Islet precursor cell (in vitro differentiated cells): ENCODE measurements at regions not wholly inside any gene's neighbourhood (a gene's known extent, or its start where the extent isn't known, plus 50 kb on each side); places are given as distances from the start of the nearest gene placed in this dataset.

Source experiments
- DNase-seq: peaks from one replicate; pipeline ENCODE4 v3.0.0-alpha.2; 2018

DNA sequence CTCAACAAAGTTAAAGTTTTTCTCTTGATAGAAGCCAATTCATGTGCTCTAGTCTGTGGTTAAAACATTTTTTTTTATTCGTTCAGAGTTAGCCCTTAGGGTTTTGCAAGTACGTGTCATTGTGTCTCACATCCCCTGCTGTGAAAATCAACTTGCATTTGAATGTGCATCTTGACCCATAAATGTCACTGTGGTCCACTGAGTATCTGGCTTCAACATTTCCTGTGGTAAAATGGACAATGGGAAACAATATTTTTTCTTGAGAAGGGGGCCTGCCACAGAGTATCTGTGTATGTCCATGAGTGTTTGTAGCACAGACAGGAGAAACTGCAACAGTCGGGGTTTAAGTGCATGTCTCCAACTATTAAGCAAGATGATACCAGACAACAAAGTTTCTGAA is 554.8 kb upstream of the TENM3 start:
- no peak for DNase-seq

DNA sequence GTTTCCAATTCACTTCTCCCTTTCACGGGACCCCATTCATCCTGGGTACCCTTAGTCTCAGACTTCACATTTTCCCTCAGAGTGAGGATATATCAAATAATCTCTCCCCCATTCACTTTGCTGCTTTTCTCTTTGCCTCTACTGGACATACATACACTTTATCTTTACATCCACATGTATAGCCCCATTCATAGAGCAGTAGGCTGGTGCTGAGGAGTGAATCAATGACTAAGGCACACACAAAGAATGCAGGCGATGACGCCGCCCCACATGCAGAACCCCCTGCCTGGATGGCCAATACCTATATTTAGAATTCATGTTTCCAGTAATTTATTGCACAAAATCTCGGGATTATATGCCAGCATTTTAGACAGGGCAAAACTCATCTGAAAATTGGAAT is 554.3 kb upstream of the TENM3 start:
- DNase-seq: no peak

DNA sequence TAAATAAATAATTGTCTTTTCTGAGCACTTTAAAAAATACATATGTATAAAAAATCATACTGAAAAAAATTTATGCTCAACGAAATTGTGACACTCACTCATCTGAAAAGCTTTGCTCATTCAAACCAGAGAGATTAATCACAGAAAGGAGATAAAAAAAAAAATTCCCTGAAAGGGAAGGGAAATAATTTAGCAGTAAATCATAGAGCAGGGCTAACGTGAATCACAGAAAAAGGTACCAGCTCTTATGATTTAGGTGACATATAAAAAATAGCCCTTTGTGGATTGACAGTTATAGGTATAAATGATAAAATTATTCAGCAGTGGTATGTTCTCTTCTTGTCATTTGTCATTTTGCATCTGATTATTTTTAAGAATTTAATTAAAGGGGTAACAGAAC is 552.7 kb upstream of the TENM3 start:
- DNase-seq: no peak

DNA sequence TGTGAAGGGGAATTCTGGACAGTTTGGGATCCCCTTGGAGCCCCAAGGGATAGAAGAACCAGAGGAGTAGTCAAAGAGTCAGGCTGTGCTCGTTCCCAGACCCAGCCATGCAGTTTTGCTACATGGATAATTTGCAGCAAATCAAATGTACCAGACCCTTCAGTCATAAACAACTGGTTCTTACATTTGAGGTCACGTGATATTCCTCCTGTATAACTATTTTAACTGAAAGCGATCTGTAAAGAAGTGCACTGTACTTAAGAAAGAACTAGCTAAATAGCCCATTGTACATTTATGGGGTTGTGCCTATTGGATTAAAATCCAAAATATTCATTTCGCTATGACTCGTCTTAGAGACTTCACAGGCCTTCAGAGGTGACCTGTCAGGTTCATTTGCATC is 550.2 kb upstream of the TENM3 start:
- DNase-seq: no peak

DNA sequence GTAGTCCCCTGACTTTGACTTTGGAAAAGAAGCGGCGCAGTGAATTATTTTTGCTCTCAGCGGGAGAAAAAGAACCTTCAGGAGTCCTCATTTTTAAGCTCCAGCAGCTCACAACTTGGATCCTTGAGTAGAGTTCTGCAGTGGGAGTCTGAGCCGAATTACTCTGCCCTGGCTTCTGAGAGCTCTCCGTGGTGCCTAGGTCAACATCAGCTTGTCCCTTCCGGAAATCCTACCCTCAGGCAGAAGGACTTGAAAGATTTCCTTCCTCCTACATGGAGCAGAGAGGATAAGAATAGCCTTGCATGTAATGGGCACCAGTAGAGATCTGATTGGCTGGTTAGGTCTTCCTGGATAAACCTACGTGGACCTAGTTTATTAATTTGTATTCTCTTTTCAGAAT is 549.7 kb upstream of the TENM3 start:
- no peak for DNase-seq

DNA sequence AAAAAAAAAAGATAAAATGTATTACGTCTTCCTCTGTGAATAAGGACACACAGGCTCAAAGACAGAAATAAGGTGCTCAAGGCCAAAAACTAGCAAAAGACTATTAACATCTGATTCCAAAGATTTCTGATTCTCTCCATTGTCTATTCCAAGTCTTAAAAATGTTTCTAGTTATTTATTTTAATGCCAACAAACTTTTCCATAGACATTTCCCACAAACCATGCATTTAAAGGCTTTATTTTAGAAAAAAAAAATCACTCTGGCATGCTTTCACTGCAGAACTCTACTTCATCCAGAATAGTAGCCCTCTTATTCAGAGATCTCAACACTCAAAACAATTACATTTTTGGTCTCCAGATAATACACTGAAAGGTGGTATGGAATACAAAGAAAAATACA is 545.0 kb upstream of the TENM3 start:
- DNase-seq: no peak

DNA sequence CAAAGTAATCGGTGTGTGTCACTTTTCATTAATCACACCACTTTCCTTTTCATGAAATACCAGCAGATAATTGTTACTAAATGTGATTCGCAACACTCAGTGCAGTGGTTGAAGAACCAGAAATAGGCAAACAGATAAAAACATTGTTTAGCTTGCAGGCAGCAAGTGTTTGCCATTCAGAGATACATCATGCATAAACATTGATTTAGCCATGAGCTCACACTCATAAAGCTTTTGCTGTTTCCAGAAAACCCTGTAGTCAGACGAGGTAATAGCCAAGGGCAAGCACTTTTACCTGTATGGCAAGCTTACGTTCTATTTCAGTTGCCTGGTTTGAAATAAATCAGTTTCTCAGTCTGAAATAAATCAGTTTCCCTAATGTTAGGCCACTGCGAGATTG is 542.0 kb upstream of the TENM3 start:
- DNase-seq: no peak

DNA sequence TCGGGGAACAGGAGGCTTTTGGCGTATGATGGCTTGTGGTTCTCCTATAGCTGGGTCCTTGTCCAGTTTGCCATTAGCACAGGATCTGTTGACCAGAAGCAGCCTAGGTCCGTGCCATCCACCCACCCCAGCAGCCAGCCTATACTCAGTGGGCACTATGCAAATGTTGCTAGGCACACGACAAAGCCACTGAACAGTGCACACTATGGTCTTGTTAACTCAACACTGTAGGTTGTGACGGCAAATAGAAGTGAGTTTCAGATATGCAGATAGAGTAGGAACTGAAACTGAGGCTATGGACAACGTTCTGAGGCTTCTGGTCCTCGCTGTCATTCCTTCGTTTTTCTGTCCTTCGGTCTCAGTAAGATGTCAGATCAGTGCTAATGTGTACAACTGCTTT is 541.3 kb upstream of the TENM3 start:
- no peak for DNase-seq

DNA sequence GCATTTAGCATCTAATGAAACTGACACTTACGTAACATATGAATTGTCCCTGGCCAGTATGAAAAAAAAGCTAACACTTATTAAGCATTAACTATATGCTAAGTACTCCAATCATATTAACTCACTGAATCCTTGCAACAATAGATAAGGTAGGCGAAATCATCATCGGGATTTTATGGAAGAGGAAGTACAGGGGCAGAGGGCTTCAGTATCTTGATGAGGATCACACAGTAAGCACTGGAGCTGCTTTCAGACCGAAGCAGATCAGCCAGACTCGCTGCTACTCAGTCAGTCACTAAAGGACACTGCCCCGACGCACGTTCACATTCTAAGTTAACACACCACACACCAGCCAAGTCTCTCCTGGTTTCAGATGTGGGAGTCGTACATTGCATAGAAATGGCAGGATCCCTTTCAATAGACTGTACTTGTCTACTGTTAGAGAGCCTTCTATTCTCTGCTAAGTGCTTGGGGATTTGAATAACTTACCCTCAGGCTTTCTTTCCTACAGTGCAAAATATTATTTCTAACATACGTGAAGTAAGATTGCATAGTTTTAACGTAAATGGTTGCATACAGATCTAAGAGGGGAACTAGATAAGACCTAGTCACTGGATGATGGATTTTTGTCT is 540.2 kb upstream of the TENM3 start:
- no peak for DNase-seq

DNA sequence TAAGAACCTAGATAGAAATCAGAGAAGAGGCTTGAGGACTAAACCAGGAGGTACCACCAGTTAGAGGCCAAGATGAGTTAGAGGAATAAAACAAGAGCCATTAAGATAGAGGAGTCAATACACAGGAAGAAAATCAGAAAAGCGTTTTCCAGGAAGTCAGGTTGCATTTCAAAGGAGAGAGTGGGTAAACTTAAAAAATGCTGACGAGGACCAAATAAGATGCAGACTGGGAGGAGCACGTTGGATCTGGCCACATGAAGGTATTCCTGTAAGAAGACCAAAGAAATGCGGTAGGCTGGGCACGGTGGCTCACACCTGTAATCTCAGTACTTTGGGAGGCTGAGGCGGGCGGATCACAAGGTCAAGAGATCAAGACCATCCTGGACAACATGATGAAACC is 533.1 kb upstream of the TENM3 start:
- no peak for DNase-seq

DNA sequence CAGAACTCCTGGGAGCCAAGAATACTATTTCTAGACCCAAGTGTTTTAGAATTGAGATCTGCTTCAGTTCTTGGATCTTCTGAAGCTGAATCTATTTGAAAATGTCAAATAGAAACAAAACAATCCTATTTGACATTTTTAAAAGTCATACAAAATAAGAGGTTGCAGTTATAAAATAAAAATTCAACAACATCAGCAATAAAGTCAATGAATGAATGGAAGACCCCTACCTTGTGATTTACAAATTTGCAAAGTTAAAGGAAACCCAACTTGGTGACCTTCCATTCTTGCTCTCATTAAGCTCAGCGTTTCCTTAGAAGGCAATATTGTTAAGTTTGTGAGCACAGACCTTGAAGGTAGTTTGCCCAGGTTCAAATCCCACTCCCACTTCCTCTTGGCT is 531.8 kb upstream of the TENM3 start:
- DNase-seq: no peak

DNA sequence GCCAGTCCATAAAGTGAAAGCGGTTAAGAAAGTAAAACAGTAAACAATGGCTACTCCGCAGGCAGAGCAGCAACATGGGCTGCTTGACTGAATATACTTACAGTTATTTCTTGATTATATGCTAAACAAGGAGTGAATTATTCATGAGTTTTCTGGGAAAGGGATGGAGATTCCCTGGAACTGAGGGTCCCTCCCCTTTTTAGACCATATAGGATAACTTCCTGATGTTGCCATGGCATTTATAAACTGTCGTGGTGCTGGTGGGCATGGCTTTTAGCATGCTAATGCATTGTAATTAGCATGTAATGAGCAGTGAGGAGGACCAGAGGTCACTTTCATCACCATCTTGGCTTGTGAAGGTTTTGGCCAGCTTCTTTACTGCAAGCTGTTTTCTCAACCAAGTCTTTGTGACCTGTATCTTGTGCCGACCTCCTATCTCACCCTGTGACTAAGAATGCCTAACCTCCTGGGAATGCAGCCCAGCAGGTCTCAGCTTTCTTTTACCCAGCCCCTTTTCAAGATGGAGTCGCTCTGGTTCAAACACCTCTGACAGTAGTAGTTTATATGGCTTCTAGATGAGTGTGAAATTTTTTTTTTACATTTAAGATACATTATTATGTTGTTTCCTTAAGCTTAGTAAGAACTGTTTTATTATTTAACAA is 514.8 kb upstream of the TENM3 start:
- peak; percentile 63 for DNase-seq

DNA sequence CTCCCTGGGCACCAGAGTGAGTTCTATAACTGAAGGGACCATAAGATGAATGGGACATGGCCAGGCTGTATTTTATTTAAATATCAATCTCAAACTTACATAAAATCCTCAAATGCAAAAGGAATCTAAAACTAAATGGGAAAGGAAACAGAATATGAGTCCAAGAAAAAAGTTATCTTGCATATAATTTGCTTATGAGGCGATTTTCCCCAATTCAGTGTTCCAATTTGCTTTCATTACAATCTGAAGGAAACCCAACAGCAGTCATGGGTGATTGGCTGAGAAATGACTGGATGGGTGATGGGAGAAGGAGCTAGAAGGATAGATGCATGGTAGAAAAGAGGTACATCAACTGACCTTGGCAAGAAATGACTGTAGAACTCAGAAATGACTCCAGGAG is 511.3 kb upstream of the TENM3 start:
- no peak for DNase-seq

DNA sequence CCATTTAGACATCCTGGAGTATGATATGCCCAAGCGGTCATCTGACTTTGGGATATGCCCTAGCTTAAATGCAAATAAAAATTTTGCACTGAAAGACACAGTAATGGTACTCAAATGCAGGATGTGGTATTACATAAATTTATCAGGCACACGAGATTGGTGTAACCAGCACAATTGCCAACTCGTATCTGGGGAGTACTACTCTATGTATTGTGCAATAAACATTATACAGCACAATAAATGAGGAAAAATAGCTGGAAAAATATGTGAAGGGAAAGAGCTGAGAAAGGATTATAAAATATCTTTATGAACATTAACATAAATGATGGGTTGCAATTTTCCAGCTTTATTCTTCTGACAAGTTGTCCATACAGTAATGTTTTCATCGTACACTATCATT is 505.5 kb upstream of the TENM3 start:
- no peak for DNase-seq

DNA sequence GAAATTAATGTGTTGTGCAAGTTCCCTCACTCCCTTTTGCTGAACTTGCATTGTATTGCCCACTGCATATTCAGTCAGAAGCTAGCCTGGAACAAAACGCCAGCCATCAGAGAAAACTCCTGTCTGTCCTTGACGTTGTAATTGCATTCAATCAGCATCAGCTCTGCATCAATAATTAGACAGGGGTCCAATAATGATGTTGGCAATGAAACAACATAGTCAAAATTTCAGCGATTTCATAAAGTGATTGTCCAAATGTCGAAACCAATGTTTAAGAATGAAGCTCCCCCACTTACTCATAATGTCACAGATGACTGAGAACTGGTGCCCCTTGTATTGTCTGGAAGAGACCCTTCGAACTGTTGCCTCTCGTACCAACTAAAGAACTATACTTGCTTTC is 504.2 kb upstream of the TENM3 start:
- DNase-seq: no peak

DNA sequence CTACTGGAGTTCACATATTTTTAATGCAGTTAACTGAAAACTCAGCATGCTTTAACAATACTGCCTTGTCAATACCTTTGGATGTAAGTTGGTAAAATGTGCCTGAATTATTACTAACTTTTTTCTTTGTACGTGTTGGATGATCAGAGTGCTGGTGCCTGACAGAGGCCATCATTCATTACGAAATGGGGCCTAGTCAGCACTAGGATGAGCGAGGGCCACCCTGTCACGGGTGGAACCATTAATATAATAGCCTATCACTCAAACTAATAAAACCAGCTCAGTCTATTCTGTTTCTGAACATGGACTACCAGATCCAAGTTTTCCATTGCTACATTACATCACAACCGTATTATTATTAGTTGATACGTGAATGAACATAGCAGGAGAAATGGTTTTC is 501.7 kb upstream of the TENM3 start:
- DNase-seq: no peak

DNA sequence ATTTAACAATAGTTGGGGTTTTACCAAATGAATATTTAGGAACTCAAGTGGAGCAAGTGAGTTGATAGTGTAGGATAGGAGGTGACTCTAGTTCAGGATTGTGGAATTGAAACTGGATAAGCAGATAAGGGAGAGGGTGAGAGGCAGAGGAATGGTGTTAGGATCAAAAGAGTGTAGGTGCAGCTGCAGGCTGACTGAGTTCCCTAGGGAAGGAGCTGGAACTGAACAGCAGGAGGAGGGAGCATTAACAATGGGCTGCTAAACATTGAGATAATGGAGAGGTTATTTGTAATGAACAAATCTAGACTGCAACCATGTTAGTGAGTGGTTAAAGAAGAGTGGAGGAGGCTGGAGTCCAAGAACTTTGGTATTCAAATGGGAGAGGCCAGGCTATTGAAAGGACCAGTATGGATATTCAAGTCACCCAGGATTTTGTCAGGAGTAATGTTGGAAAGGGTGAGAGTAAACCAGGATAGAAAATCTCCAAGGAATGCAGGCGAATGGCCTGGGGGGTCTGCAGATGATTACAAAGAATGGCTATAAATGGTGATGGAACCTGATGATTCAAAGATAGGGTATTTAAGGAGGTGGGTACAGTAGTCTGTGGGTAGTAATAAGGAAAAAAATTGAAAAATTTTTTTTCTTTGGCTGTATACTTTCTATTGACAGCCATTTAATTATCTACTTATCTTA is 497.1 kb upstream of the TENM3 start:
- DNase-seq: peak; percentile 67

DNA sequence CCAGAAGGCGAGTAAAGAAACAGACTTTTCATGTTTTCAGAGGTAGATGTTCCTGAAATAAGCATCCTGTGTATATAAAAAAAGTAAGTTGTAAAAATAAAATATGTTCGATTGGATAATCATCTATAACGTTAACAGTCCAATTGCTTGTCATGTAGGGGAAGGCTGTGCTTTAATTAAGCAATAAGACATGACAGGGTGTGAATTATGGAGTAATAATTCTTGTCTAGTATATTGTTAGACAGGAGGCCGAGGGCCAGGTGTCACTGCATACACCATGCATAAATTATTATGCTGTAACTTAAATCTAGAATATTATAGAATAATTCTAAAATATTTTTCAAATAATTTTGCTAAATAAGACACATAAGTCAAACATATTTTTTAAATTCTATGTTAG is 494.6 kb upstream of the TENM3 start:
- DNase-seq: no peak

DNA sequence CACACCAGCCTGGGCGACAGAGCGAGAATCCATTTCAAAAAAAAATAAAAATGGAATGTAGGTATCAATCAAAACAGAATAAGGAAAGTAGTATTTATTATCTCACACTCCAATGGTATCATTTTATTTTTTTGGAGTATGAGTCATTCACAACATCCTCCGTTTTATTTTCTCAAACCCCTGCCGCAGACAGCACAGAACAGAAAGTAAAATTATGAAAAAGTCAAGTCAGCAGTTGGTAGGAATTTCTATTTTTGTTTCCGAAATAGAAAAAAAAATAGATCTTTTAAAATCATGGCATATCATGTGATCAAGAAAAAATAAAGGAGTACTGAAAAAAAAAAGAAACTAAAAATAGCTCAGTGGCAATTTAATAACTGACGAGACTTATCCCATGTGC is 490.7 kb upstream of the TENM3 start:
- no peak for DNase-seq

DNA sequence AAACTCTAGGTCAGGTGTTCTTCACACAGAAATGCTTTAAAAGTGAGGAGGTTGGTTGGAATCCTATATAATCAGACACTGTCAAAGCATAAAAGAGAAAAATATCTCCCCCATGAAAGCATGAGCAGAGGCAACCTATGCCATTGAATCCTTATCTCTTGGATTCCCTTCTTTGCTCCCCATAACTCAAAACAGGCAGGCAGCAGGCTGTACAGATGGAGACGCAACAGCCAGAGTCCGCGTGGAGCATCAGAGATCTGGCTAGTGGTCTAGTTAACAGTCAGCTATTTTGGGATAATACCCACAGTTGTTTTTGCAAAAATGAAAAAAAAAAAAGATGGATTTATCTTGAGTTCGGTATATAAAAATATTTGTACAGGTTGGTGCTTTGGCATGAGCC is 490.0 kb upstream of the TENM3 start:
- no peak for DNase-seq

DNA sequence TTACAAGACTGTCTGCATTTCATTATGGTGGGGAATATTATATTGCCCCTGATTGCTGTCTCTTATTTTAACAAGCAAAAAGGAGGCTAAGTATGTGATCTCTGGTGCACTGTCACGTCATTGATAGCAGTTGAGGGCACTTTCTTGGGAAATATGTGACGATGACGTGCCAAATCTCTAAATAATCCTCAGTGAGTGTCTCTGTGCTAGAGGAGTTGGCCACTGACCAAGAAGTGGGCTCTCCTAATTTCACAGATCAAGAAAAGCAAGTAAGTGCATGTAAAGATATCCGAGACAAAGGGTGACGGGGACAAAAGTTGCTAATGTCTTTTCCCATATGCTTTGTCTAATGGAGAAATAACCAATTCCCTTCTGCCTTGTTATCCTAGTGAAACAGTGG is 487.4 kb upstream of the TENM3 start:
- DNase-seq: no peak

DNA sequence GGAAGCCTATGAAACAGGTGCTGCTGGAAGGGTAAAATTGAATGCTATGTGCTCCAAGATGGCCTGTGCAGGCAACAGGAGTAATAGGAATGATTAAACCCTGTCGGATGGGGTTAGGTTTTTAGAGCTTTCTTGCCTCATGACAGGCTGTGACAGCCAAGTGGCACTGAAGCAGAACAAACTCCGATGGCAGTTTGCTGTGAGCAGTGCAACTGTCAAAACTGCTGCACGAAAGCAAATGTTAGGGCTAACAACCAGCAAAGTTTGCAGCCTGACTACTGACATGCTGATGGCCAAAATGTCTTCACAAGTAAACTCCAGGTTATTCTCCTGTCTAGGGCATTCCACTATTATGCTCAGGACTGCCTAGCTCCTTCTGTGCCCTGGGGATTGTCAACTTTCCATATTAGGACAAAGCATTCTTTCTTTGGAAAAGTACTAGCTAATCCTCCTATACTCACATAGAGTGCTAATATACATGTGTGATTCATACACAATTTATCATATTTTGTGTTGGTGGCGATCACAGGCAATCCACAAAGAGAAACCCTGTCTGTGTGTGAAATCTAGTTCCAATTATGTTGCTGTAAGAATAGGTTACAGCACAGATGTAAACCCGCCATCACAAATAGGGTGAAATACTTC is 486.6 kb upstream of the TENM3 start:
- no peak for DNase-seq

DNA sequence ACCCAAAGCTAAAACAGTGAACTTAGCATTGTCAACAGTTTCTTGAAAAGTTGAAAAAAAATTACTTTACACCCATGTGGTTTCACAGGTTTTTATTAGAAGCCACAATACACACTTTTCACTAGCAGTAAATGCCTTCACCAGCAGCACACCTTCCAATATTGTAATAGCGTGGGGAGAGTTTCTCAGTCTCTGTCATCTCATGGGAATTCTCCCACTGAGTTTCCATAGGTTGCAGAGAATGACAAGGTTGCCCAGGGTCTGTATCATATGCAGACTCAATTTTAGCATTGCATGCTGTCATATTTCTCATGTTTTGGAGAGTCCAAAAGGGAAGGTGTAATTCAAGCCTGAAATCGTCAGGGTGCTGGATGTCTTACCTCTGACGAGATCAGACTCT is 486.1 kb upstream of the TENM3 start:
- no peak for DNase-seq
